ENCODE measurements at regions not wholly inside any gene's neighbourhood (a gene's known extent, or its start where the extent isn't known, plus 50 kb on each side); places are given as distances from the start of the nearest gene placed in this dataset.
A peak's percentile ranks its signal among the peaks of the same experiment; 100 is the strongest.

DNA sequence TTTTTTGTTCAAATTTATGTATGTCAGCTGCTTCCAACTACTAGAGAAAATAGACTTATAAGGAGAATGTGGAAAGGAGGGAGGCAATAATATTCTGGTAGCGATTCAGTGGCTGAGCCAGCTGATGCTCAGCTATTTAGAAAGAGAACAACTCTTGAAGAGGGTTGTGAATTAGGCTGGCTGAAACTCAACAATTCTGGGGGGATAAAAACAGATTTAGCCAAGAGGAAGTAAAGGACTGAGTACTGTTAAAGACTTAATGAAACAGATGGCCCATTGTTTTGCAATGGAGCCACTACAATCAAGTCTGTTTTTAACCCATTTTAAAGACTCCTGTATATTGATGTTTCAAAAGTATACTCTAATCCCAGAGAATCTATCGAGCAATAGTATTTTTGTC is 1058.9 kb downstream of the C4orf33 start:
- no peak overlapping the region for H3K4me3 ChIP-seq (ENCODE audit: low read depth, low read length)
- no peak for DNase-seq (ENCODE audit: low read depth)
- TF ChIP-seq, protein P1, sequence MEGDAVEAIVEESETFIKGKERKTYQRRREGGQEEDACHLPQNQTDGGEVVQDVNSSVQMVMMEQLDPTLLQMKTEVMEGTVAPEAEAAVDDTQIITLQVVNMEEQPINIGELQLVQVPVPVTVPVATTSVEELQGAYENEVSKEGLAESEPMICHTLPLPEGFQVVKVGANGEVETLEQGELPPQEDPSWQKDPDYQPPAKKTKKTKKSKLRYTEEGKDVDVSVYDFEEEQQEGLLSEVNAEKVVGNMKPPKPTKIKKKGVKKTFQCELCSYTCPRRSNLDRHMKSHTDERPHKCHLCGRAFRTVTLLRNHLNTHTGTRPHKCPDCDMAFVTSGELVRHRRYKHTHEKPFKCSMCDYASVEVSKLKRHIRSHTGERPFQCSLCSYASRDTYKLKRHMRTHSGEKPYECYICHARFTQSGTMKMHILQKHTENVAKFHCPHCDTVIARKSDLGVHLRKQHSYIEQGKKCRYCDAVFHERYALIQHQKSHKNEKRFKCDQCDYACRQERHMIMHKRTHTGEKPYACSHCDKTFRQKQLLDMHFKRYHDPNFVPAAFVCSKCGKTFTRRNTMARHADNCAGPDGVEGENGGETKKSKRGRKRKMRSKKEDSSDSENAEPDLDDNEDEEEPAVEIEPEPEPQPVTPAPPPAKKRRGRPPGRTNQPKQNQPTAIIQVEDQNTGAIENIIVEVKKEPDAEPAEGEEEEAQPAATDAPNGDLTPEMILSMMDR (conservative IDR thresholded peaks at IDR 0.05; ENCODE audit: low read depth, low read length) = no peak

DNA sequence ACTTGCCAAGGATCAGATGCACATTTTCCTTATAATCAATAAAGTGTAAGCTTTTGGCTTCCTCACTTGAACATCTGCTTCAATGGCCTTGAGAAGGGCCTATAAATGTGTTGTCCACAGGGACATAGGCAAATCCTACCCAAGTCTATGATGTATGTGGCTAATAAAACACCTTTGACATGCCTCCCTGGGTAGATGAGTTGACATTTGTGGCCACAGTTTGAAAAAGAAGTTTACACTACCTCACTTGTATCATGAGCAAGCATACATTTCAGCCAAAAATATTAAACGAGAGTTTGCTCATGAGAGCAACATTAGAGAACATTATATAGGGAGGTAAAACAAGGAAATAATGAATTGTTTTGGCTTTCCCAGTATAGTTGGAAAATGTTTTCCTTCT is 1067.7 kb downstream of the C4orf33 start:
- no peak overlapping the region for H3K4me3 ChIP-seq (ENCODE audit: low read depth, low read length)
- TF ChIP-seq, protein P1 (conservative IDR thresholded peaks at IDR 0.05; ENCODE audit: low read depth, low read length) = no peak
- DNase-seq (ENCODE audit: low read depth) = no peak

DNA sequence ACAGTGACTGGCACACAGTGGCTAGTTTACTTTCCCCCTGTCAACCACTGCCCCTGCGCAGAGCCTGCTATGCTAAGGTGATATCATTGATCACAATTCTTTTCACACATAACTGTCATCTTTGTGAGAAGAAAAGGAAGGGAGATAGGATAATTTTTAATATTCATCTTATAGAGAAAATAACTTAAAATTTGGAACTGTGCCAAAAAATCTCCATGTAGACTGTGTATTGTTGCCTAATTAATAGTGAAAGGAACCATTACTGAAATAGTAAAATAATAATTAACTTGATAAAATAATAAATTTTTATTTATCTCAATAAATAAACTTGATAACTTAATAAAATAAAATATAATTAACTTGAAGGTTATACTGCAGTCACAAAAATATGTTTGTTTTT is 1069.4 kb downstream of the C4orf33 start:
- TF ChIP-seq, protein P1 (conservative IDR thresholded peaks at IDR 0.05; ENCODE audit: low read depth, low read length) = no peak
- H3K4me3 ChIP-seq (ENCODE audit: low read depth, low read length) = no peak overlapping the region
- no peak for DNase-seq (ENCODE audit: low read depth)

DNA sequence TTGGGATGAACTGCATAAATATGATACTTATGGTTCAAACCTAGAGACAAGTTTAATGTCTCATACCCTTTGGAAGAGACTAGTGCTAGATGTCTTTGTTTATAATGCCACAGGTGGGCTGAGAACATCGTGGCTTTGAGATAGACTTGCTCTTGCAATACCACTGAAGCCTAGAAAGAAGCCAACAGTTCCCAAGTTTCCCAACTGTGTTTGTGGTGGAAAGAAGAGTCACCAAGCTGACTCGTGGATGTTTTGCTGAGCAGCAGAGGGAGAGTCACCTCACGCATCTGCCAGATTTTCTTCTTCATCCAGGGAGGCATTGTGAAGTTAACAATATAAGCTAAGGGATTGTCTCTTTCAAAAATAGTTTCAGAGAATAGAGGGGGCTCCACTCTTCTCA is 1076.2 kb downstream of the C4orf33 start:
- peak; percentile 13 for DNase-seq (ENCODE audit: low read depth)
- TF ChIP-seq, protein P1 (conservative IDR thresholded peaks at IDR 0.05; ENCODE audit: low read depth, low read length) = no peak
- H3K4me3 ChIP-seq (ENCODE audit: low read depth, low read length) = no peak overlapping the region

DNA sequence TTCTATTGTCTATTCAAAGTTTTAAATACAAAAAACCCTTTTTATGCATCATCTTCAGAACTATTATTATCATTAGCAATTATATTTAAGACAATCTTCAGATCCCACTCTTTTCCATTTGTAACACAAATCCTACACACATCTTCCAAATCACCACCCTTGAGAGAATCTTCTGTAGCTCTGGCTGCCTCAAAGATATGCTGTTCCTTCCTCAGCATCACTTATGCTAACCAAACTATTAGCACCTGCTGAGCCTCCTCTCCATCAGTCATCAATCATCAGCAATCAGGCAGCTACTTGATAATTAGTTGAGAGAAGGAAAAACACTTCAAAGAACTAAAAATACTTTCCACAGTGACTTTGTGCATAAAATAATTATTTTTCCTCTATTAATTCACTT is 1082.2 kb downstream of the C4orf33 start:
- no peak for DNase-seq (ENCODE audit: low read depth)

DNA sequence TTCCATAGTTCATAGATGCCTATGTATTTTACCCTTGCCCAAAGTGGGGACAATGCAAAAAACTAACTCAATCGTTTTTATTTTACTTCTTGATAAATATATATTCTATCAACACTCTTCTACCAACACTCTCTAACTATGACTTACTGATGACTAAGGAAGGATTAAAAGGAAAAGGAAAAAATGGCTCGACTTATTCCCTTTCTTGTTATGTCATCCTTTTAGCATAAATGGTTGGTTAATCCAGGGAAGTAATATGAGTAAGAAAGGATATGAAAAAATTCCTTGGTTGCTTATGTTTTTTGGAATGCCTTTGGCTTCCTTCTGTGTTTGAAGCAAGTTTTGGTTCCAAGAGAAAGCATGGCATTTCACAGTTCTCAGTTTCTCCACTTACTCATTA is 1087.1 kb downstream of the C4orf33 start:
- peak; percentile 1 for DNase-seq (ENCODE audit: low read depth)
- H3K4me3 ChIP-seq (ENCODE audit: low read depth, low read length) = no peak overlapping the region
- TF ChIP-seq, protein P1 (conservative IDR thresholded peaks at IDR 0.05; ENCODE audit: low read depth, low read length) = no peak

More for the DNA sequence above, 1082.2 kb downstream of the C4orf33 start:
- TF ChIP-seq, protein P1 (conservative IDR thresholded peaks at IDR 0.05; ENCODE audit: low read depth, low read length) = no peak
- no peak overlapping the region for H3K4me3 ChIP-seq (ENCODE audit: low read depth, low read length)

DNA sequence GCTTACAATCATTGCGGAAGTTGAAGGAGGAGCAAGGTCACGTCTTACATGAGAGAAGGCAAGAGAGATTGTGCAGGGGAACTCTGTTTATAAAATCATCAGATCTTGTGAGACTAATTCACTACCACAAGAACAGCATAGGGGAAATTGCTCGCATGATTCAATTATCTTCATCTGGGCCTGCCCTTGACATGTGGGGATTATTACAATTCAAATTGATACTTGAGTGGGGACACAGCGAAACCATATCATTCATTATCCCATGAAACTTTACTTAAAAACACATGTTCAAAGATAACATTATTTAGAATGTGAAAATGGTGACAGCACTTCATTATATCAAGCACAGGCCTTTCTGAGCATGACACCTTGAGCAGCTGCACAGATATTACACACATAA is 1087.8 kb downstream of the C4orf33 start:
- TF ChIP-seq, protein P1 (conservative IDR thresholded peaks at IDR 0.05; ENCODE audit: low read depth, low read length) = no peak
- H3K4me3 ChIP-seq (ENCODE audit: low read depth, low read length) = no peak overlapping the region
- no peak for DNase-seq (ENCODE audit: low read depth)

Data from choroid plexus epithelial cell (primary cell).